ENCODE measurements at regions not wholly inside any gene's neighbourhood (a gene's known extent, or its start where the extent isn't known, plus 50 kb on each side); places are given as distances from the start of the nearest gene placed in this dataset.

- H3K27ac Mint-ChIP-seq: no peak overlapping the region
Observed at GRCh38 chr13:60754211-60755090, 357.4 kb downstream of the TDRD3 start.

GRCh38 chr13:60753641-60754040, 356.6 kb downstream of the TDRD3 start:
- Mint-ChIP-seq H3K4me3 (no peak overlapping the region), H3K36me3 (no peaks in the 10 kb centered on the region), H3K4me1 (no peaks in the 10 kb centered on the region), H3K27ac (no peak overlapping the region), H3K9me3 (peaks cover 0 to 9% (median 5%) of the 10 kb centered on the region in 3 donors), H3K27me3 (no peaks in the 10 kb centered on the region)

More at GRCh38 chr13:60754211-60755090, 357.4 kb downstream of the TDRD3 start:
- Mint-ChIP-seq H3K9me3 (peaks cover 0 to 9% (median 5%) of the 10 kb centered on the region in 3 donors), H3K4me3 (peak overlapping the region in 1 of 4 donors; percentile 12), H3K4me1 (no peaks in the 10 kb centered on the region), H3K27me3 (no peaks in the 10 kb centered on the region), H3K36me3 (no peaks in the 10 kb centered on the region)

- Mint-ChIP-seq H3K27me3 (no peaks in the 10 kb centered on the region), H3K27ac (no peak overlapping the region), H3K9me3 (peaks cover 0 to 4% (median 4%) of the 10 kb centered on the region in 3 donors), H3K4me1 (no peaks in the 10 kb centered on the region), H3K36me3 (no peaks in the 10 kb centered on the region), H3K4me3 (no peak overlapping the region)
Observed at GRCh38 chr13:60745343-60745742, 348.3 kb downstream of the TDRD3 start.

- Mint-ChIP-seq H3K4me3 (no peak overlapping the region), H3K36me3 (no peaks in the 10 kb centered on the region), H3K27me3 (no peaks in the 10 kb centered on the region), H3K4me1 (no peaks in the 10 kb centered on the region), H3K27ac (no peak overlapping the region), H3K9me3 (peaks cover 2 to 14% (median 6%) of the 10 kb centered on the region in 3 donors)
Observed at GRCh38 chr13:60733933-60734332, 336.9 kb downstream of the TDRD3 start.

GRCh38 chr13:60727140-60727539, 330.1 kb downstream of the TDRD3 start:
- H3K4me1 Mint-ChIP-seq: no peaks in the 10 kb centered on the region
- no peak overlapping the region for H3K27ac Mint-ChIP-seq
- H3K27me3 Mint-ChIP-seq: no peaks in the 10 kb centered on the region
- H3K36me3 Mint-ChIP-seq: no peaks in the 10 kb centered on the region
- no peak overlapping the region for H3K4me3 Mint-ChIP-seq
- peaks cover 0 to 2% (median 2%) of the 10 kb centered on the region in 3 donors for H3K9me3 Mint-ChIP-seq

GRCh38 chr13:60721063-60721462, 324.0 kb downstream of the TDRD3 start:
- no peaks in the 10 kb centered on the region for H3K27me3 Mint-ChIP-seq
- no peak overlapping the region for H3K4me3 Mint-ChIP-seq
- peaks cover 0 to 19% (median 5%) of the 10 kb centered on the region in 3 donors for H3K9me3 Mint-ChIP-seq
- H3K27ac Mint-ChIP-seq: no peak overlapping the region
- H3K4me1 Mint-ChIP-seq: no peaks in the 10 kb centered on the region
- H3K36me3 Mint-ChIP-seq: no peaks in the 10 kb centered on the region

GRCh38 chr13:60720590-60720989, 323.6 kb downstream of the TDRD3 start:
- Mint-ChIP-seq H3K4me1 (no peaks in the 10 kb centered on the region), H3K27ac (no peak overlapping the region), H3K4me3 (no peak overlapping the region), H3K27me3 (no peaks in the 10 kb centered on the region), H3K9me3 (peaks cover 0 to 19% (median 5%) of the 10 kb centered on the region in 3 donors), H3K36me3 (no peaks in the 10 kb centered on the region)

- Mint-ChIP-seq H3K4me3 (no peak overlapping the region), H3K27me3 (no peaks in the 10 kb centered on the region), H3K27ac (no peak overlapping the region), H3K4me1 (no peaks in the 10 kb centered on the region), H3K36me3 (no peaks in the 10 kb centered on the region), H3K9me3 (peaks cover 0 to 15% (median 3%) of the 10 kb centered on the region in 3 donors)
Observed at GRCh38 chr13:60716313-60716712, 319.3 kb downstream of the TDRD3 start.

GRCh38 chr13:60707878-60708277, 310.9 kb downstream of the TDRD3 start:
- H3K27me3 Mint-ChIP-seq: no peaks in the 10 kb centered on the region
- no peaks in the 10 kb centered on the region for H3K36me3 Mint-ChIP-seq
- no peak overlapping the region for H3K27ac Mint-ChIP-seq
- no peak overlapping the region for H3K4me3 Mint-ChIP-seq
- H3K9me3 Mint-ChIP-seq: peaks cover 0 to 4% (median 0%) of the 10 kb centered on the region in 3 donors
- H3K4me1 Mint-ChIP-seq: no peaks in the 10 kb centered on the region

- Mint-ChIP-seq H3K36me3 (no peaks in the 10 kb centered on the region), H3K4me3 (no peak overlapping the region), H3K27me3 (no peaks in the 10 kb centered on the region), H3K27ac (no peak overlapping the region), H3K4me1 (no peaks in the 10 kb centered on the region), H3K9me3 (peaks cover 0 to 3% (median 0%) of the 10 kb centered on the region in 3 donors)
Observed at GRCh38 chr13:60701895-60702294, 304.9 kb downstream of the TDRD3 start.

- no peaks in the 10 kb centered on the region for H3K4me1 Mint-ChIP-seq
Observed at GRCh38 chr13:60700994-60701393, 304.0 kb downstream of the TDRD3 start.

GRCh38 chr13:60699636-60700035, 302.6 kb downstream of the TDRD3 start:
- Mint-ChIP-seq H3K27me3 (no peaks in the 10 kb centered on the region), H3K4me1 (no peaks in the 10 kb centered on the region), H3K9me3 (peaks cover 0 to 3% (median 0%) of the 10 kb centered on the region in 3 donors)

More at GRCh38 chr13:60700994-60701393, 304.0 kb downstream of the TDRD3 start:
- H3K9me3 Mint-ChIP-seq: peaks cover 0 to 3% (median 0%) of the 10 kb centered on the region in 3 donors
- no peak overlapping the region for H3K4me3 Mint-ChIP-seq
- no peaks in the 10 kb centered on the region for H3K27me3 Mint-ChIP-seq
- no peak overlapping the region for H3K27ac Mint-ChIP-seq
- H3K36me3 Mint-ChIP-seq: no peaks in the 10 kb centered on the region

GRCh38 chr13:60696602-60697001, 299.6 kb downstream of the TDRD3 start:
- Mint-ChIP-seq H3K9me3 (peaks cover 0 to 3% (median 0%) of the 10 kb centered on the region in 3 donors), H3K4me3 (no peak overlapping the region), H3K27ac (no peak overlapping the region)

More at GRCh38 chr13:60699636-60700035, 302.6 kb downstream of the TDRD3 start:
- no peak overlapping the region for H3K27ac Mint-ChIP-seq
- H3K4me3 Mint-ChIP-seq: no peak overlapping the region
- no peaks in the 10 kb centered on the region for H3K36me3 Mint-ChIP-seq

GRCh38 chr13:60691268-60691667, 294.2 kb downstream of the TDRD3 start:
- Mint-ChIP-seq H3K9me3 (peaks cover 0 to 9% (median 0%) of the 10 kb centered on the region in 3 donors), H3K27ac (no peak overlapping the region), H3K4me3 (no peak overlapping the region), H3K27me3 (no peaks in the 10 kb centered on the region), H3K36me3 (no peaks in the 10 kb centered on the region), H3K4me1 (no peaks in the 10 kb centered on the region)

More at GRCh38 chr13:60696602-60697001, 299.6 kb downstream of the TDRD3 start:
- H3K4me1 Mint-ChIP-seq: no peaks in the 10 kb centered on the region
- H3K36me3 Mint-ChIP-seq: no peaks in the 10 kb centered on the region
- no peaks in the 10 kb centered on the region for H3K27me3 Mint-ChIP-seq

GRCh38 chr13:60690604-60691003, 293.6 kb downstream of the TDRD3 start:
- Mint-ChIP-seq H3K27ac (no peak overlapping the region), H3K9me3 (peaks cover 0 to 9% (median 0%) of the 10 kb centered on the region in 3 donors), H3K4me1 (no peaks in the 10 kb centered on the region), H3K36me3 (no peaks in the 10 kb centered on the region), H3K27me3 (no peaks in the 10 kb centered on the region), H3K4me3 (no peak overlapping the region)

- Mint-ChIP-seq H3K4me1 (no peaks in the 10 kb centered on the region), H3K27ac (no peak overlapping the region), H3K9me3 (peaks cover 0 to 9% (median 0%) of the 10 kb centered on the region in 3 donors), H3K4me3 (no peak overlapping the region), H3K27me3 (no peaks in the 10 kb centered on the region), H3K36me3 (no peaks in the 10 kb centered on the region)
Observed at GRCh38 chr13:60689571-60689970, 292.6 kb downstream of the TDRD3 start.
